Fibroblast of lung (primary cell): ENCODE measurements at regions not wholly inside any gene's neighbourhood (a gene's known extent, or its start where the extent isn't known, plus 50 kb on each side); places are given as distances from the start of the nearest gene placed in this dataset.
A peak's percentile ranks its signal among the peaks of the same experiment; 100 is the strongest.

Source experiments
- DNase-seq, 2 donors: peaks; one replicate each; pipeline versions ENCODE4 v3.0.0 to v3.0.0-alpha.2; 2010; ENCODE audit warnings: low read depth in 2 of 2
- H2AFZ ChIP-seq: 2 replicates; pipeline ENCODE4 v1.5.1; 2012; ENCODE audit warnings: low read length, control low read depth, inconsistent platforms
- H3K27ac ChIP-seq: 2 replicates; pipeline ENCODE4 v1.5.1; 2011; ENCODE audit warnings: low read length, control low read depth; ENCODE audit not compliant: insufficient read depth
- H3K27me3 ChIP-seq: 2 replicates; pipeline ENCODE4 v1.5.1; 2011; ENCODE audit warnings: mild to moderate bottlenecking, low read length; ENCODE audit not compliant: control insufficient read depth, insufficient read depth
- H3K36me3 ChIP-seq: 2 replicates; pipeline ENCODE4 v1.5.1; 2011; ENCODE audit warnings: low read length; ENCODE audit not compliant: control insufficient read depth, insufficient read depth
- H3K4me1 ChIP-seq: 2 replicates; pipeline ENCODE4 v1.5.1; 2011; ENCODE audit warnings: low read length; ENCODE audit not compliant: control insufficient read depth, insufficient read depth; ENCODE audit errors: extremely low read depth
- H3K4me2 ChIP-seq: 2 replicates; pipeline ENCODE4 v1.5.1; 2011; ENCODE audit warnings: low read length, control low read depth; ENCODE audit not compliant: insufficient read depth; ENCODE audit errors: extremely low read depth
- H3K4me3 ChIP-seq, 4 experiments: fragments of 200-600 bp in 1 of 4; sonication (generic) in 1 of 4; replicated peaks in 1 of 4; 2 replicates each; pipeline ENCODE4 v1.5.1; 2011 to 2016; ENCODE audit warnings: low read length in 4 of 4, low read depth in 3 of 4, mild to moderate bottlenecking in 3 of 4, control low read depth in 2 of 4, inconsistent platforms in 1 of 4, mixed read lengths in 1 of 4; ENCODE audit not compliant: insufficient read depth in 1 of 4; ENCODE audit errors: control extremely low read depth in 1 of 4
- H3K79me2 ChIP-seq: 2 replicates; pipeline ENCODE4 v1.5.1; 2012; ENCODE audit warnings: mild to moderate bottlenecking, low read length, inconsistent platforms; ENCODE audit not compliant: control insufficient read depth, insufficient read depth
- H3K9ac ChIP-seq: 2 replicates; pipeline ENCODE4 v1.5.1; 2011; ENCODE audit warnings: mild to moderate bottlenecking, low read length, control low read depth; ENCODE audit not compliant: insufficient read depth
- H3K9me3 ChIP-seq: 2 replicates; pipeline ENCODE4 v1.5.1; 2012; ENCODE audit warnings: low read depth, low read length; ENCODE audit not compliant: control insufficient read depth, insufficient read depth
- H4K20me1 ChIP-seq: 2 replicates; pipeline ENCODE4 v1.5.1; 2011; ENCODE audit warnings: low read length; ENCODE audit not compliant: control insufficient read depth, insufficient read depth; ENCODE audit errors: extremely low read depth
- EZH2 ChIP-seq: IDR thresholded peaks from 2 replicates; pipeline ENCODE4 v1.5.1; 2012; ENCODE audit warnings: low read length, control low read depth, mild to moderate bottlenecking; ENCODE audit errors: missing control alignments
- TF ChIP-seq, protein P1 (sequence below), 2 donors: IDR thresholded peaks in 1 of 2; conservative IDR thresholded peaks in 1 of 2; 1 replicate in 1 of 2; 2 replicates in 1 of 2; pipeline ENCODE4 v1.5.1; 2011 to 2012; ENCODE audit warnings: low read length in 2 of 2, control low read depth in 1 of 2, inconsistent platforms in 1 of 2, low read depth in 1 of 2, mild to moderate bottlenecking in 1 of 2

DNA sequence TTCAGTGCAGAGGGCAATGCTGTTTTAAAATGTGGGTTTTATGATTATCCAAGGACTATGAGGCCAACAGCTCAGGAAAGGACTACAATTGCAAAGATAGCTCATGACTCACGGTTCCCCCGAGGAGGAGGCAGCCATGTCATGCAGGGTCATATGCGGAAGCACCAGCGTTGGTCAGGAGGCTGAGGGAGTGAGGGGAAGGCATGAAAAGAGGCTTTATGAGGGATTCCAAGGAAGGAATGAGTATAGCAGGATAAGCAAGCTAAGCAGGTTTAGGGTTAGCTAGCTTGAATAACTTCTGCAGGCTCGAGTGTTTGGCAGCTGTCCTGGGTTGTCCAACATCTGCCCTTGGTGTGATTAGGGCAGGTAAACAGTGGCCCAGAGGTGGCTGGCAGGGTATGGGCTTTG lies 495.1 kb downstream of the SETD4 start:
- H3K4me3 ChIP-seq = no peak overlapping the region
- H3K4me2 ChIP-seq = peak overlapping the region; percentile 2
- no peaks in the 10 kb centered on the region for H3K9me3 ChIP-seq
- no peaks in the 10 kb centered on the region for H4K20me1 ChIP-seq
- H3K4me1 ChIP-seq = peaks cover 12% of the 10 kb centered on the region
- TF ChIP-seq, protein P1, sequence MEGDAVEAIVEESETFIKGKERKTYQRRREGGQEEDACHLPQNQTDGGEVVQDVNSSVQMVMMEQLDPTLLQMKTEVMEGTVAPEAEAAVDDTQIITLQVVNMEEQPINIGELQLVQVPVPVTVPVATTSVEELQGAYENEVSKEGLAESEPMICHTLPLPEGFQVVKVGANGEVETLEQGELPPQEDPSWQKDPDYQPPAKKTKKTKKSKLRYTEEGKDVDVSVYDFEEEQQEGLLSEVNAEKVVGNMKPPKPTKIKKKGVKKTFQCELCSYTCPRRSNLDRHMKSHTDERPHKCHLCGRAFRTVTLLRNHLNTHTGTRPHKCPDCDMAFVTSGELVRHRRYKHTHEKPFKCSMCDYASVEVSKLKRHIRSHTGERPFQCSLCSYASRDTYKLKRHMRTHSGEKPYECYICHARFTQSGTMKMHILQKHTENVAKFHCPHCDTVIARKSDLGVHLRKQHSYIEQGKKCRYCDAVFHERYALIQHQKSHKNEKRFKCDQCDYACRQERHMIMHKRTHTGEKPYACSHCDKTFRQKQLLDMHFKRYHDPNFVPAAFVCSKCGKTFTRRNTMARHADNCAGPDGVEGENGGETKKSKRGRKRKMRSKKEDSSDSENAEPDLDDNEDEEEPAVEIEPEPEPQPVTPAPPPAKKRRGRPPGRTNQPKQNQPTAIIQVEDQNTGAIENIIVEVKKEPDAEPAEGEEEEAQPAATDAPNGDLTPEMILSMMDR (conservative IDR thresholded peaks at IDR 0.05 in 1 of 2, IDR thresholded peaks at IDR 0.05 in 1 of 2; ENCODE audit: low read depth in 1 of 2, low read length in 2 of 2) = no peak
- no peak for TF ChIP-seq EZH2
- H2AFZ ChIP-seq = no peak overlapping the region
- no peak overlapping the region for H3K9ac ChIP-seq
- no peaks in the 10 kb centered on the region for H3K36me3 ChIP-seq
- H3K27ac ChIP-seq = peak overlapping the region; percentile 86
- no peaks in the 10 kb centered on the region for H3K79me2 ChIP-seq
- peak; percentile 83 to 93 for DNase-seq
- H3K27me3 ChIP-seq = no peaks in the 10 kb centered on the region

DNA sequence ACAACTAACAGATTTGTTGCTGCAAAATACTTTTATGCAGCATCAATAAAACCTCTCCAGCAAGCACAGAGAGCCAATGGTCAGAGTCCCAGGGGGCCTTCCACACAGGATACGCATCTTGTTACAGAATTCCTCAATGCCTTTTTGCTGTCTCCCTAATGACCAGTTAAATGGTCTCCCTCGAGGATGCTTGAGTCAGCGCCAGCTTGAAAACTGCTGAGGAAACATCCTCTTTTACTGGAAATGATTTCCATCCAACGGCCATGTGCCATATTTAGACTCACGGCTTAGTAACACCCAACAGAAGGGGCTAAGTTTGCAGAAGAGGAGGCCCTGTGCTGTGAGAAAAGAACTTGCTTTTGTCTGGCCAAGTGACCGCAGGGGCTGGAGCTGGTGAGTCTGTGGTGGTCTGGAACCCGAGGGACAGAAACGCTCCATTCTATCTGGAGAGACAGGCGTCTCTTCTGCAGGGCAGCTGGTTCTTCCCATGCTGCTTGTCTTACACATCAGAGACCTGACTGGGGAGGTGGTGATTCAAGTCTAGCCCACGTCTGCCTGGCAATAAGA lies 496.4 kb downstream of the SETD4 start:
- Histone ChIP-seq H3K9ac (peak overlapping the region; percentile 44), H3K4me1 (peaks cover 18% of the 10 kb centered on the region), H2AFZ (no peak overlapping the region), H3K4me3 (peak overlapping the region in 1 of 4 experiments; percentile 34), H3K9me3 (no peaks in the 10 kb centered on the region), H3K27me3 (no peaks in the 10 kb centered on the region), H3K79me2 (no peaks in the 10 kb centered on the region), H3K27ac (peak overlapping the region; percentile 86), H4K20me1 (no peaks in the 10 kb centered on the region), H3K36me3 (no peaks in the 10 kb centered on the region), H3K4me2 (peak overlapping the region; percentile 2)
- TF ChIP-seq, protein P1 (conservative IDR thresholded peaks at IDR 0.05 in 1 of 2, IDR thresholded peaks at IDR 0.05 in 1 of 2; ENCODE audit: low read depth in 1 of 2, low read length in 2 of 2) = no peak
- TF ChIP-seq EZH2 = no peak
- DNase-seq = peak; percentile 98

DNA sequence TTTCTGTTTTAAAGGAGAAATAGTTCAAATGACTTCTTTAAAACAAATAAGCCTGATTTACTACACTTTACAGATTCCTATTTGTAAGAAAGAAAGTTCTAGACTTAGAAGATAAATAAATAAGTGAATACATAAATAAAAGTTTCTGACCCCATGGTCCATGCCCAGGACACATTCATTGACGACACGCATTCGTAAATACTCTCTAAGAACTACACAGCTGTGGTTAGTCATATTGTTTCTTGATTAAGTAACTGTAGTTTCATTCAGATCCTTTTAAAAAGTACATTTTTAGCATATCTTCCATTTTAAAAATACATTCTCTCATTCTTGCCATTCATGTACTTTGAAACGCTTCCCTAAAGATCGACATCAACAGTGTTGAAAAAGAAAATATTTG lies 497.4 kb downstream of the SETD4 start:
- H3K4me3 ChIP-seq = no peak overlapping the region
- no peak overlapping the region for H2AFZ ChIP-seq
- H4K20me1 ChIP-seq = no peaks in the 10 kb centered on the region
- DNase-seq = peak in 1 of 2 donors; percentile 78
- TF ChIP-seq, protein P1 (conservative IDR thresholded peaks at IDR 0.05 in 1 of 2, IDR thresholded peaks at IDR 0.05 in 1 of 2; ENCODE audit: low read depth in 1 of 2, low read length in 2 of 2) = no peak
- no peak for TF ChIP-seq EZH2
- peak overlapping the region; percentile 86 for H3K27ac ChIP-seq
- no peaks in the 10 kb centered on the region for H3K27me3 ChIP-seq
- no peaks in the 10 kb centered on the region for H3K9me3 ChIP-seq
- H3K4me1 ChIP-seq = peaks cover 21% of the 10 kb centered on the region
- no peak overlapping the region for H3K9ac ChIP-seq
- no peak overlapping the region for H3K4me2 ChIP-seq
- no peaks in the 10 kb centered on the region for H3K79me2 ChIP-seq
- H3K36me3 ChIP-seq = no peaks in the 10 kb centered on the region
